HUDEP-2 (cell line): ENCODE measurements at regions not wholly inside any gene's neighbourhood (a gene's known extent, or its start where the extent isn't known, plus 50 kb on each side); places are given as distances from the start of the nearest gene placed in this dataset.

Experiments
- DNase-seq, 76 experiments: peaks; one replicate each; lab custom pipeline; 2025; ENCODE audit not compliant: unreplicated experiment in 76 of 76; lab: John Stamatoyannopoulos, UW

DNA sequence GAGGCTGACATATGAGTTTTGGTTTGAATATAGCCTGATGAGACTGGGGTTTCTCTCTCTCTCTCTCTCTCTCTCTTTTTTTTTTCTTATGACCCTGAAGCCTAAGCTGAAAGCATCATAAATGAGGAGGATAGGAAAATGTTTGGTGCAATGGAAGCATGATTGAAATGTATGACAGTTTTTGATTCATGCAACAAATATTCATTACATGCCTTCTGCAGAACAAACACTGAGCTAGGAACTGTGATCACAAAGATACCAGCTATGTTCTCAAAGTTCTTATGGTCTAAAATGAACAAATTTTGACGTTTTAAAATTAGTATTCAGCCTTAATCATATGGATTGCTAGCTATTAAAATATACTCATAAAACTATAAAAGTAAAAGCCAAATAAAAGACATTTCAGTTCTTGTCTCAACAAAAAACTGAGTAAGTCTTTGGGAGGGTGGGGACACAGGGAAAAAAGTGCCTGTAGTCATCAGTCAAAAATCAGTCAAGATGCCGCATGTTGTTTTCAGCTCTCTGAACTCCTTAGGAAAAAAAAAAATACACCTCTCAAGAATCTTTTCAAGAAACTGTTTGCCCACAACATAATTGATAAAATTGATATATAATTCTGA is 57.2 kb downstream of the NKX6-1 start:
- DNase-seq = no peak

DNA sequence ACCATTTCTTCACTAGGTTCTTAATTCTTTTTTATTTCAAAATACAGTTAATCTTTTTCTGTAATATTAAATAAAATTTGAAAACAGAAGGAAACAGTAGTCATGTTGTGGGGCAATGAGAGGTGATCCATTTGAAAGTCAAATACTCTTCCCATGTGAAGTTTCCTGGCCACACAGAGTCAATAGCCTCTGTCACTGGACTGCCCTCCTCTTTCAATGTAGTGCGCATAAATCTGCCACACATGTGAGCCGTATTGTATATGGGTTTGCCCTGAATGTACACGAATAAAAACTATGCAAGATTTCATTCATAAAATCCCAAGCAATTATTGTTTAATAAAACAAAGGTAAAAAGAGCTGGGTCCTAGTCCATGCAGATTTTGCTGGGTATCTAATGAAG is 59.1 kb downstream of the NKX6-1 start:
- DNase-seq = no peak

DNA sequence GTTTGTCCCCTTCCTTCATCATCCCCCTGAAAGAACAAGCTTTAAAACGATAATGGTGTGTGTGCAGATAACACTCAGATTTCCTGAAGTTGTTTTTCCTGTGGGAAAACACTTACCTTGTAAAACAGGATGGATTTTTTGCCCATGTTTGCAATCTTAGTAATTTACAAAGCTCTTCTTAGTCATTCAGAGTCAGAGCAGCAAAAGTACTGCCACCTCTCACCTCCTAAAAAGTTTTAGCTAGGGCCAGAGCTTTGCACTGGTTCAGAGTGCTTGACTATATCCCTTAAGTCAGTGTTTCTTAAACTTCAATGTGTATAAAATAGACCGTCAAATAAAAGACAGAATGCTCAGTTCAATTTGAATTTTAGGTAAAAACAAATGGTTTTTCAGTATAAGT is 62.3 kb downstream of the NKX6-1 start:
- no peak for DNase-seq

DNA sequence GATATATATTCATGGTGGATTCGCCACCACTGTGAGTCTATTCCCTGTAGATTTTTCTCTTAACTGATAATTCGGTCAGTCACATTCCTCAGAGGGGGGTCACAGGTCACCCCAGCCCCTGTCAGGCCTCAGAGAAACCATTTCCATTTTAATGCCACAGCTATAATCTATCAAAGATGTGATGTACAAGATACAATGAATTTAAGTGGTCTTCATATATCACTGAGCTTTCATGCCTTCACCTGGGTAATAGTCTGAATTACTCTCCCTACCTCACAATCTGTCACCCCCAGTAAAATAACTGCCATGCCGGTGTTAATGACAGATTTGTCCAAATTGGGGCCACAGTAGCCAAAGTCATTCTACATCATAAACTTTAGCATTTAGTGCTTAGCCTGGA is 64.7 kb downstream of the NKX6-1 start:
- no peak for DNase-seq

DNA sequence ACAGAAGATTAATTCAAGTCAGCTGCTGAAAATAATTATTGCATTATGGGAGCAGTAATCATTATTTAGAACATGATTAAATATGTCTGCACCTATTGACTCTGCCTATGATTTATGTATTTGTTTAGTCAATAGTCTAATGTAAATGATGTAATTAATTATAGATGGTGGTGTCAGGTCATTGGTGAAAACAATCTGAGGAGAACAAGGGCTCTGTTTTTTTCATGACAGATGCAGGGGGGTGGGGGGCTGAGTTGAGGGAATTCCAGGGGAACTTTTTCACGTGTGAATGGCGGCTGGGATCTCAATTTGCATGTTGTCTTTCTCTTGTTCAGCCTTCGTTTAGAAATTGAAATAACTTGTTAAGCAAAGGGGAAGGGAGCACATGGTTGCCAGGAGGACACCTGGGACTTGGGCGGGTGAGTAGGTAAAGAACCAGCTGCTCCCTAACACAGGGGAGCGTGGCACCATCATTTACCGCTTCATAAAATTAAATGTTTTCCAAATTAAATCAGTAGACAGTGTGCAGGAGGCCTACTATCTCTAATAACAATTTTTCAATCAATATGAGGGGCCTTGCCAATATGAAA is 65.4 kb downstream of the NKX6-1 start:
- no peak for DNase-seq

DNA sequence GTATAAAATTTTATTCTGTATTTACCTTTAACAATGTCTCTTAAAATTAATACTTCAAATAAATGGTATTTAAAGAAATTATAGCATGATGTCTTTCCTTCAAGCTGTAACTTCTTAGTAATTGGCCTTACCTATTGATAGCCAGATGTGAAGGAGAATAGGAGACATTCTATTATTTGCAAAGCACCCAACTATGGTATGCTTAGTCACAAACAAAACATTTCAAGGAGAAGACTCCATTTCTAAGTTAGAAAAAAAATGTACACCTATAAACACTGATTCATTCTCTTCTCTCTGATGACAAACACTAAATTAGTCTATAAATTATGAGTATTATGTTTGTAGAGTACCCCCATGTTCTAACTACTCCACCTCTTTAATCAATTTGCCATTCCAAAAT is 66.4 kb downstream of the NKX6-1 start:
- DNase-seq = no peak

DNA sequence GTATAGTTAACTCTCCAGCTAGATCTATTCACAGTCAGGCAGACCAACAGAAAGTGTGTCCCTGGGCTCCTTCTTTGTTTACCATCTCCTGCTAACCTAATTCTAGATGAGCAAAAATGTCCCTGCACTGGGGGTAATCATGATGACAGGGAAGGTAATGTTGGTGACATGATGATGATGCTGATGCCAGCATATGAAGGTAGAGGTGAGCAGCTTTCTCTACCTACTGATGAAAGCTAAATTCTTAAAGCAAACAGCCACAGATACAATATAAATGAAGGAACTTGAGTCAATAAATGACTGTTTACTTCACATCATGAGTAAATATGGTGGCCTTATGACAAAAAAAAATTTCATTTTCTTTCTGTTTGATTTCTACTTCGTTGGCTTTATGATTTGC is 78.5 kb downstream of the NKX6-1 start:
- no peak for DNase-seq

DNA sequence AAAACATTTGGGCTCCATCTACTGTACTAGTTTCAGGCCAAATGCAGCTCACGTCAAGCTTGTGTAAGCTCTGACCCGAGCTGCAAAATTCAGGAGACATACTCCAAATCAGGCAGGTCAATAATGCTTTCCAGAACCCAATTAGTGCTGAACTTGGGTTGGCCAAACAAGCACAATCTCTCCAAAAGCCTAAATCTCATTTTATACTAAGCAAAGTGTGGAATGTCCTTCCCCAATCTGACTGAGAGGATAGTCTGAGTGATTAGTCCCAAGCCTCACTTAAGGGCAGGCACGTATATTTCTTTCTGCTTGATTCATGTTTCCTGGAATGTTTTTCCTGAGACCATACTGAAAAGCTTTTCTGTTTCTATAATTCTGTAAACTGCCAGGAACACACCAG is 79.9 kb downstream of the NKX6-1 start:
- no peak for DNase-seq

DNA sequence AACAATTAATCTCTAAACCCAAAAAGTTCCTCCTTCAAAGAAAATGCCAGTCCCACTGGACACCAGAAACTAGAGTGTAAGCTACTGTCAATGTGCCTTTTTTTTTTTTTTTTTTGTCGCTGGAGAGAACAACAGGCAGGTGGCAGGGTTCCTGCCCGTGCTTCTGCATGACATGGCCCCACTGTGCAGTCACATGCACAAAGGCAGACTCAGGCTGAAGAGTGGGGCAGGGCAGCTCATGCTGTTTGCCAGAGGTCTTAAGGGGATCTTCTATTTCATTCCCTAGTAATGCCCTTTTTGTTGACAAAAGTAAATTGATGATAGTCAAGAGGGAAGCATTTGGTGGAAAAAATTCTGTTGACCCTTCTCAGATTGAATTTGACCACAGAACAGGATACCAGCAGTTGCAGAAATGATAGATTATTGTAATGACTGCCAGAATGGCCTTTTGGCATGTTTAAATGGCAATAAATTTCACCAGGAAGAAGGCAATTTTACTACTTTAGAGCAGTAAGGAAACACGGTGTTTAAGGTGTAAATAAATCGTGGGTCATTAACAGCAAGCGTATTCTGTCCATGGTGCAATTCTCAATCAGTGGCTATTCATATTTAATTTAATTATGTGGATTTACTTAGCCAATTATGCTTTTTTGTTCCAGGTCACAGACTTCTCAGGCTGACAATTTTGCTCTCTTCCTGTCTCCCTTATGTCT is 80.9 kb downstream of the NKX6-1 start:
- no peak for DNase-seq

DNA sequence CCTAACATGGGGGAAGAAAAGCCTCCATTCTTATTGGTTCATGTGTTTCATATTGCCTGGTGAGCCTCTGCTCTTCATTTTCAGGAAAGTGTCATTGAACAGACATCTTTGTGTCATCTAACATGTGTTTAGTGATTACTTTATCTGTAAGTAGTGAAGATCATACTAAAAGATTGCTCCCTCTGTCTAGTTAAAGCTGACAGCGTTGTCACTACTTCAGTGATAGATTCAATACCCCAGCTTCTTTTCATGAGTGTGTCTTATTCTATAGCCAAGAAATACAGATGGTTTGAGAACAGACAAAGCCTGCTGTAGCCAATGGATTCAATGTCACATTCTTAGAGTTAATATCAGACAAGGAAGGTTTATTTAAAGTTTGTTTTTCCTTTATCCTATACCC is 85.1 kb downstream of the NKX6-1 start:
- no peak for DNase-seq

DNA sequence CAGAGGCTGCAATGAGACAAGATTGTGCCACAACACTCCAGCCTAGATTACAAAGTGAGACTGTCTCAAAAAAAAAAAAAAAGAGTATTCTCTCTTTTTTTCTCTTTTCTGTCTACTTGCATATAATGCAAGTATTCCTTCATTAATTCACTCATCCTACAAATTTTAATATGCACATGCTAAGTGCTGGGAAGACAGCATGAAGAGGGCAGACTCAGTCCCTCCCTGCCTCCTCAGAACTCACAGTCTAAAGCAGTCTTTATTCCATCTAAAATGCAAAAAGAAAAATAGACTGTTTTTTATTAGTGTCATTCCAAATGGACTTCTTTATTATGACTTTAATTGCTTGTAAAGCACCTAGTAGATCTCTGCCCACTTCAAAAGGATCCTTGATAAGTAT is 85.6 kb downstream of the NKX6-1 start:
- no peak for DNase-seq

DNA sequence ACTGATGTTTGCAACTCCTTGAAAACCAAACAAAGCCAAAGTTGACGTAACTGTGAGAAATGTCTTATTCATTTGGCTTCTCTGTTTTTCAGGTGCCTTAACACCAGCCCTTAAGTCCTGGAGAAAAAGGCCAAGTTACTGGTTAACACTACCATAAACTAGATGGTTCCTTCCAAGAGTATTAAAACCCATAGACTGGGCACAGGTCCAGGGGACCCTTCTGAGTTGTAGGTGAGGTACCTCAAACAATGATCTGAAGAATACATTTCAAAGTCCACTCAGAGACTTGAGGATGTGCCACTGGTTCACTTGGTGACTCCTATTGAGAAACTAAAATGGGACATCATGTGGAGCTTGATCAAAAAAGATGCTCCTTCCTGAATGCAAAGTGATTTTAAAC is 87.0 kb downstream of the NKX6-1 start:
- DNase-seq = no peak

DNA sequence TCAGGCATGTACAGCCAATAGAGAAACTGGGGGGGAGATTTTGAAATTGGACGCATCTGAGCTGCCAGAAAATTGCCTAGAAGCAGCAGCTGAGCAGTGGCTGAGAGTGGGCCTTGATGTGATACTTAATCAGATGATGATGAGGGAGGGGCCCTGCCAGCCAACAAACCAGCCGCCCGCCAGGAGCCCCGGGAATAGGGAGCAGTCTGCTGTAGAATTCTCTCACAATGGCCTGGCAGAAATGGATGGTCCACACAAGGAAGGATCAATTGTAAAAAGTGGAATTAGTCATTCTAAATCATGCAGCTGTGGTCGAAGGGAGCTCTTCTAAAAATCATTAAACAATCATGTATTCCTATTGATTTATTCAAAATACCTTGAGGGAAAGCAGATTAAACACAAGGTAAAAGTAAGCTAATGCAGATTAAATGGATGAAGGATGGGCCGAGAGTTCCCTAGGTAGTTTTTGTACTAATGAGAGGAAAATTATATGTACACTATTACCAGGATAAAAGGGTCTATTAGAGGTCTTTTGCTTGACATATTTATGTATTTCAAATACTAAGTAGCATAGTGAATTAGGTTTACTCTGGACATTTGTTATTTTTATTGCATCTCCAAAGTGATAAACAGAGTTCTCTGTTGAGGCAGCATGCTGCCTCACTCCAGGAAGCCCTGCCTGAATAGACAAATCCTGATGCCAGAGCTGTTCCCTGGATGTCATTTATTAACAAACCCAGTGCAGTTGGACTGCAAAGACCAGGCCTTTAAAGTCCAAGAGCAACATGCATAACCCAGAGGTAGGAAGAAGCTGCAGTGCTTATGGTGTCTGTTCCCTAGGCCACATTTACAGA is 91.3 kb downstream of the NKX6-1 start:
- no peak for DNase-seq

DNA sequence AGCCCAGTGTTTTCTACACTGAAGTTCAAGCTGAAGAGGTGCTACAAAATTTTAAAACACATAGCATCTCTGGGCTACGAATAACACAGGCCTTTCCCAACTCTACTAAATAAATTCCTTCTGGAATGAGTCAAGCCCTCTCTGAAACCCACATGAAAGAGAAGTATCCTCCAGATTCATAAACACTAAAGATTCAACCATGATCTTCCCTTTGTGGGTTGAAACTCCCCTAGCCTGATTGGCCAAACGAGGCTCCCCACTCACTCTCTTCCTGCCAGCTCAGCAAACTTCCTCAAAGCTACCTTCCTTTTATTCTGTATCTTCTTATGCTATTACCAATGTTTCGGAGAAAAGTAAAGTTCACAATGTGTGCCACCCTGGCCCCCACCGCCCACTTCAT is 95.4 kb downstream of the NKX6-1 start:
- DNase-seq = no peak

DNA sequence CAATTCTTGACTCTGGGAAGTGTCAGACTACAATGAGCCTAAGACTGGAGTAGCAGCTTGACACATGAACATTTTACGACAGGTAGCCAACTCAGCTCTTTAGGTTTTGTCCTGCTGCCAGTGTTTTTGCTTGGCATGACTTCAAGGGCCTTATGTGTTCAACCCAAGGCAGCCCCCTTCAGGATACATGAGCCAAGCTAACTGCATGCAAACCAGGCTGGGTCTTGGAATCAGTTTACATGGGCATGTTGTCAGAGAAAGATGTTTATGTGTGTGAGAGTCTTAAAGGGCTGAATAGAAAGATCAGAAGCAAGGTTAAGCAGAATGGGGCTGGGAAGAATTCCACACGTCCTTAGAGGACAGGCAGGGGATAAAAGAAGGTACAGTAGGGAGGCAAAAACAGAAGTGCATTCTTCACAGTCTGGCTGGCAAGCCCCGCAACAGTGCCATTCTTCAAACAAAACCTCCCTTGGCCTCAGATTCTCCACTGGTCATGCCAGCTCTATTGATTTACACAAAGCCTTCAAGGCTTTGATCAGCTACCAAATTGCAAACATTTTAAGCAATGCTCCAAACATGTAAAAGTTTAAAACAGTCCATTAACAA is 97.3 kb downstream of the NKX6-1 start:
- no peak for DNase-seq

DNA sequence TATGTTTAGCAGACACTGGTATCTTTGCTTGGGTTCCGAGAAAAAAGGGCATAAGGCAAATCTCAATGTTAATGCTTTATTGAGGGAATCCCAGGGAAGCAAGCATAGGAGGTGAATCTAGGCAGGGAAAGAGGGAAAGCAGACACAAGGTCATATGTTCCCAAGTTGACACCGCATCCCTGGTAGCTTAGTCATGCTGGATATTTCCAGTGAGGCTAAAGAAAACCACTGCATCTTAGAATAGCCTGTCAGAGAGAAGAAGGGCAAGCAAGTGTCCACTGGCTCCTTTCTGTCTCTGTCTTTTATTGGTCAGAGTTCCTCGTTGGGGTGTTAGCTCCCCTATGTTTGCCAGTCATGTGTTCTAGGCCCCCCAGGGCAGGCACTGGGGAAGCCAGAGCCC is 104.7 kb downstream of the NKX6-1 start:
- DNase-seq = no peak

DNA sequence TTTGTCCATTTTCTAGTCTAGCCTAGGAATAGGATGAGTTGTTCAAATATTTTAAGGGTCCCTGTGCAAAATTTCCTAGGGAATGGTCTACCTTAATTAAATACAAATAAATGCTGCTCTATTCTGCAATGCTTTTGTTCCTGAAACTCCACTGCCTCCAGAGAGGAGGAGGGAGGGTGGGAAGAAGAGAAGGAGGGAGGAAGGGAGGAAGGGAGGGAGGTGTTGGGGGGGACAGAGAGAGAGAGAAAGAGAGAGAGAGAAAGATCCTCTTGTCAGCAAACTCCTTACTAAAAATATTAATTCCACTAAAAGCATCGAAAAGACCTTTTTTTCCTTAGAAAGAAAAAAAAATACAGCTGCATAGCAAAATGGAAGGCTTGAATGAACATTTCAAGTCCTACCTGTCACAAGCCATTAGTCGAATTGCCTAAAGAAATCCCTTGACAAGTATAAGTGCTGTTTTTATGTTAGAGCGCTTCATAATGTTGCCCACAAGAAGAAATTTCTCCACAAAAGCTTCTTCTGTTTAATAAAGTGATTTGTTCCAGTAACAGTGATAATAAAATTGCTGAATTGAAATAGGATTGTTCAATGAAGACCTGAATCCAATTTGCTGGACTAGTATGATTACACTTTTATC is 106.0 kb downstream of the NKX6-1 start:
- no peak for DNase-seq

DNA sequence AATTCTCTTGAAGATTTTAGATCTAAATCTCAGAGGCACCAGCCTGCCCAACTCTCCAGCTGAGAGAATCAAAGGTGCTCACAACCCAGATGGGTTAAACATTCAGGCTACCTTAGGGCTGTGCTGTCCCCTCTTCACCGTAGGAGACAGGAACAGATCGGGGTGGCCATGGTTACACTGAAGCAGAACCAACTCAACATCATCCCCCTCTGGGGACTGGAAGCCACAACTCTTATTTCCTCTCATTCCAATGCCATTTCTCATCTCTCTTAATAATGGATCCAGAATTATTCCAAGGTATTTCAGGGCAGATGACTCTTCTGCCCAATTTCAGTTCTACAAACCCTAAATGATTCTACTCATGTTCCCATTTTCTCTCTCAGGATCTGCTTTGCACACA is 109.7 kb downstream of the NKX6-1 start:
- DNase-seq = no peak

DNA sequence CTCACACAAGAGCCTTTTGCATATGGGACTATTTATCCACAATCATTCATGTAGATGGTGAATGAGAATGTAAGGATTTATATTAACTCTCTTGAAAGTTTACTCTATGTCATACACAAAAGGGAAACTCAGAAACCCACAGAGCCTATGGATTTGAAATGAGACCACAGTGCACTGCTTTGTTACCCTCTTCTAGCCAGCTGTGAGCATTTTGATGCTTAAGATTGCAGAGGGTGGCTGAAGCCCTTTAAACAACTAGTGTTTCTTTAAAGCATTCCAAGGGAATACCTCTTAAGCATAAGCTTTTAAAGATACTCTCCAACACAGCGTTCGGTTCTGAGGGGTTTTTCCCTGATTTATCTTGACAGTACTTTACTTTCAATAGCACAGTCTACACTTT is 113.9 kb downstream of the NKX6-1 start:
- DNase-seq = no peak

DNA sequence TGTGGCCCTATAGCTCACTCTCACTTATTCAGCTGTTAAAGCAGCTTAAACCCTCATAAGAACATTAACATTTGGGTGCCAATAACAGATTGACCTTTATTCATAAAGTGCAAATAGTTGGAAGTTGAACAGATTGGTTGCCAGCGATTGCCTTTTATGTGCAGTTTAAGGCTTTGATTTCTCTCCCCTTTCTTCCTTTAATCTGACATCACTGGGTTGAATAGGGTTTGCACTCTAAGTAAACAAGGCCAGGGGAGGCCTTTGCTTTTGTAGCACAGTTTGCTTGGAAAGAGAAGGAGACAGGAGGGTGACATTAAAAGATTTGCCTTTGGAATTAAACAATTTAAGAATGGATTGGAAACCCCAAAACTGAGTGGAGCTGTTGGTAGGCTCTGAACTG is 114.3 kb downstream of the NKX6-1 start:
- DNase-seq = no peak

DNA sequence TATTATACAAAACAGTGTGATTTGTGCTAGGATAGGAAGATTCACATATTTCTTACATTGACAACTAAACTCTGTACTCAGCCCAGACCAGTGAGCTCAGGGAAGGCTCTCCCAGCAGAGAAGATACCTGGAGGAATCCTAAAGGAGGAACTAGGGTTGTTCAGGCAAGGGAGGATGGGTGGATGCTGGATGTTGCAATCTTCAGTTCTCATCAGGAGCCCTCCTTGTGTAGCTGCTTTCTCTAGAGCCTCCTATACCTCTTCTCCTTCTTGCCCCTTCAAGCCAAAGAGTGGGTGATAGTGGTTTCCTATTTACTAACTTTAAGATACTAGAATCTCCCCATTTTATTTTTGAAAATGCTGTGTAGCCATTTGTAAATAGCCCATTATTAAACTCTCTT is 117.3 kb downstream of the NKX6-1 start:
- no peak for DNase-seq
